GM21515 (cell line): ENCODE measurements at regions not wholly inside any gene's neighbourhood (a gene's known extent, or its start where the extent isn't known, plus 50 kb on each side); places are given as distances from the start of the nearest gene placed in this dataset.

Experiments used
- ATAC-seq: cut with Tn5 transposase; IDR thresholded peaks from one replicate; pipeline ENCODE4 v1.9.1; 2021; ENCODE audit not compliant: unreplicated experiment

DNA sequence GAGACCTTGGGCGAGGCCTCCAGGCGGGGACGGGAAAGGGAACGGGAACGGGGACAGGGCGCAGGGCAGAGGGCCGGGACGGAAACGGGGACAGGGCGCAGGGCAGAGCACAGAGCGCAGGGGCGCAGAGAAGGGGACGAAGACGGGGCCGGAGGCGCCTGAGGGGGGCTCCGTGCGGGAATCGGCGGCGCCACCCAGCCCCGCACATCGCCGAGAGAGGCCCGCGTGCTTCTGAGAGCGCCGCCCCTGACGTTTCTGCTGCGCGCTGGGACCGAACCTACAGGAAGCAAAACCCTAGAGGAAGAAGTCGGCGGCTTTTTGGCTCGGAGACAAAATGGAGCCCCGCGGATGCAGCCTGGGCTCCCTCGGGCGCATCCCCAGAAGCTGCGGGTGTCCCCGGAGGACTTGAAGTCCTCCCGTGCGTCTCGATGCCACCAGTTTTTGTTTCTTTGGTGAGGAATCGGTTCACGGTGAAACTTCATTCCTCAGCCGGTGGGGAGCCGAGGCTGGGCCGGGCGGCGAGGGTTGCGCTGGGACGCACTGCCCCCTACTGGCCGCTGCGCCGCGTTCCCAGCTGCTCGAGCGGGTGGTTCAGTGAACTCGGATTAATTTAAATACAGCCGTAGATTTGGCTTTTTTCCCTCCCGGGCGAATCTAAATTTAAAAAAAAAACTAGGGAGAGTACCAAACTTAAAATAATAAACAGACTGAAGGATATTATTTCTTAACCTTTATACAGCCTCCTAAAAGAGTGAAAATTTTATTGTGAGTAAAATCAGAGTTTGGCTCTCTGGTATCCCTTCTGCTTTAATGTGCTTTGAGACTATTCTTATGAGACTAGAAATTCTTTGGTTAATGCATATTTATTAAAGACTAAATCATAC is 350.0 kb upstream of the ARGLU1 start:
- peak; percentile 97 for ATAC-seq

DNA sequence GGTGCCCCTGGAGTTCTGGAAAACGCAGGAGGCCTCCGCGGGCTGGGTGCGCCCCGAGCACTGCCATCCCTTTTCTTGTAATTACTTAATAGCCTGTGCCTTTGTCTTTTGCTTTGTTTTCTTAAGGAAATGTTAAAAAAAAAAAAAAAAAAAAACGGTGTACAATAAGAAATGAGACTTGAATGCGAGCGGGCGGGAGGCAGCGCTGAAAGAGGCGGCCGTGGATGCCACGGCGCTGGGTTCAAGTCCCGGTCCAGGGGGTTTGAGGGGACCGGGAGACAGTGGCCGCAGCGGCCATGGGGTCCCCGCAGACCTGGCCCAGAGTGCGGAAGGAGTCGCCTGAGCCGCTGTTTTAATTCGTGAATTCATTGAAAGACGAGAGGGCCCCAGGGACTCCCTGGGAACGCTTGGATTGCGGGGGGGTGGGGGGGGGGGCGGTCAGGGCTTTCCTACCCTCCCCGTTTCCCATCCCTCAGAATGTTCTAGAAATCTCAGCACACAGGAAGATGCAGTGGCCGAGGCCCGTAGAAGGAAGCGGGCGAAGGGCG is 349.2 kb upstream of the ARGLU1 start:
- no peak for ATAC-seq

DNA sequence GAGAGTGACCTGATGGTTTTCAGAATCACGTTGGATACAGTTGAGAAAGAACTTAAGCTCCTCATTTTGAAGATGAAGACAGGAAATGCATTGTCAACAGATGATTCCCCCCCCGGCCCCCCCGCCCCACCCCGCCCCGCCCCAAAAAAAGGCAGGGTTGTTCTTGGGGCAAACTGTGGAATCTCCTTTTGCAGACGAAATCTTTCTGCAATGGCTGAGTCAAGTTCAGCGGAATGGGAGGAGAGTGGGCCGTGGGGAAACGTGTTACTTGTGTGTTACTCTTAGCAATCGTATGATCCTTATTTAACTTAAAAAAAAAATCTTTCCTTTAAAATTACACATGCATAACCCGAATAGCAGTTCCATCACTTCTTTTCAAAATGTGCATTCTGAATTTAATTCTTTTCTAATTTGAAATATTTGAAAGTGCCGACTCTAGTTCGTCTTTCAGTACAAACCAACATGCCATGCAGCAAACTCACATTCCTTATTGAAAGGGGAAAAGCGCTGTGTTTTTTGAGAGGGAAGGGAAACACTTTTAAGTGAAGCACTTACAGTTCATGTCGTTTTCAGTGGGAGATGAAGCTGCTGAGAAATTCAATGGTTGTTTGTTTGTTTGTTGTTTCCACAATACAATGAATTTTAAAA is 348.5 kb upstream of the ARGLU1 start:
- no peak for ATAC-seq

DNA sequence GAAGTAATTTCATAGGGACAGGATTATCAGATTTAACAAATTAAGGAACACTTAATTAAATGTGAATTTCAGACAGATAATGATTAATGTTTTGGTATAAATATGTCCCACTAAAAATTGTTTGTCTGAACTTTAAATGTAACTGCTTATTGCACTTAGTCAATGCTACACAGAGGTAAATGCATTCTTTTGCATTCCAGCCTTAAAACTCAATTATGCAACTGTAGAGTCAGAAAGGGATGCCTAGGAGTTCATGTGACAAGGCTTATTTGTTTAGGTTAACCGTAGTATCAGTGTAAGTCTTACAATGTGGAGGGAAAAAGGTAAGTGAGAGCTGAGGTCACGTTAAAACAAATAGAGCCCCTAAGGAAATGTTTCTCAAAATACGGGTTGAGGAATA is 347.2 kb upstream of the ARGLU1 start:
- no peak for ATAC-seq

DNA sequence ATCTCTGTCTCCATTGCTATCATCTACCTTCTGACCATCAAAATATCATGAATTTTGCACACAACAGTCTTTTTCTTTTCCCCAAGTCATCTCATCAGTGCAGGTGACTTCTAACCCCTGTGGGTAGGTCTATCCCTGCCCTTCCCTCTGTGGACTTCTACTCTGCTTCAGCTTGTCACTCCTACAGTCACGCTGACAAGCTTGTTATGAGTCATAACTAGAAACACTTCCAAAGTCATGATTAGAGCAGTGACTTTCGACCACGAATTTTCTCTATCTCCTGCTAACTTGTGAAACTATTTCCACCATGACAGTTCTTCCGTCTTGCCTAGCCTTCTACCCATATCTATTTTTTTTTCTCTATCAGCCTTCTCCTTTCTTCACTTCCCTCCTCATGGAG is 343.7 kb upstream of the ARGLU1 start:
- ATAC-seq, result no peak

DNA sequence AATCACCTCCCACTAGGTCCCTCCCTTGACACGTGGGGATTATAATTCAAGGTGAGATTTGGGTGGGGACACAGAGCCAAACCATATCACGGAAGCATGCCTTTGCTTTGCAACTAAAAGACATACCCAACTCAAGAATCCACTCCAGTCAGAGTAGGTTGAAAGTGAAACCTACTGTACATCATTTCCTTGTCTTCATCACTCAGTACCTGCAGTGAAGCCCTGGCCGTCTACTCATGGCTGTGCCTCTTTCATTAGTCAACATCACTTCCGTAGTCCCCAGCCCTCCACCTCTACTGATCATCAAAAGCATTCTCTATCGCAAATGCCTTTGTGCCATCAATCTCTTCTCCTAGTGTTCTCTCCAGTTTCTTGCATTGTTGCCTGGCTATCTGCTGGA is 343.1 kb upstream of the ARGLU1 start:
- no peak for ATAC-seq

DNA sequence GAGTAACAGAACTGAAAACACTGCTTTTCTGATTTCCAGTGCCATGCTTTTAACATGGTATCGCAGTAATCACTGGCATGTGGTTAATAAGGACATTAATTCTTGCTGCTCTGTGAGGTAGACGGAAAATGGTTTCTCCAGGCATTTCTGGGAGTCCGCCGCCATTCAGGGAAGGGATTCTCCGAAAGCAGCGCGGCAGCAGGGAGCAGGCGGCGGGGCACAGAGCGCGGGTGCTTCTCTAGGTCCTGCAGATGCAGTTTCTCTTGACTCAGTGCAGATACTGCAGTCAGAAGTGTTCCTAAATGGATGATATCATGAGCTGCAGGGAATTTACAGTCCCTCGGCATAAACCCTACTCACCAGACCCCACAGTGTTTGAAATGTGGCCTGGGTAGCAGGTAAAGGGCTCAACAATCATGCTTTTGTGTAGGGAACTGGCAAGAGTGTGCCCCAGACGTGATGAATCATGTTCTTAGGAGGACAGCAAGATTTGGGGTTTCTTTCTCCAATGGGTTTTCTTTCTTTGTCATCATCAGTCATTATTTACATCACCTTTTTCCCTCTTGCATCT is 338.6 kb upstream of the ARGLU1 start:
- no peak for ATAC-seq

DNA sequence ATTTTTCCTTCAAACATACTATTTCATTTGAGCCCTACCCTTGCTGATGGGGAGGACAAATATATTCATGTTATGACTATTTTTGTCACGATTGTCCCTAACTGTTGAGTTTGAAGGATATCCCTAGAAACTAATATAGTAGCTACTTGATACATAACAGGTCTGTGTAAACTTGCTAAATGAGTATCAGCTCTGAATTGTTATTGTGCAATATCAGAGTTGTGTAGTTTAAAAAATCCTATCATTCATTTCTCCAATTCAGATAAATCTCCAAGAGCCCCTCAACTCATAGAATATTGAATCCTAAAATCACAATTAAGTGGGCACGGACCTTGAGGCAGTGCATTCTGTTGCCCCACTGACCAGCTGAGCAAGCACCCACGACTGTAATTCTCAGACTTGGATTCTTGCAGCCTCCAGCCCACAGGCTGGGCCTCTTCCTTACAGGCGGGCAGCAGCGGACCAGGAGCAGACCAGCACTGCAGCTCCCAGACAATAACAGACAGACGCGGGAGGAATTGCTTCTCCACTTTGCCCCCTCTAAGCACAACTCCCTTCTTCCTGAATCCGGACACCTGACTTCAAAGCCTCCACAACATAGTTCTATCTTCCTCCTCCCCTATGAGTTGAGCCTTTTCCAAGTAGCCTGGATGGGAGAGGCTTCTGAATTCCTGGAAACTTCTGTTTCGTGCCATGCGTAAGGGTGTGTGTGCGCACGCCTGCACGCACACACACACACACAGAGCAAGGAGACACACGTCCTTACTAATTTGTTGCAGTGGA is 337.6 kb upstream of the ARGLU1 start:
- no peak for ATAC-seq

DNA sequence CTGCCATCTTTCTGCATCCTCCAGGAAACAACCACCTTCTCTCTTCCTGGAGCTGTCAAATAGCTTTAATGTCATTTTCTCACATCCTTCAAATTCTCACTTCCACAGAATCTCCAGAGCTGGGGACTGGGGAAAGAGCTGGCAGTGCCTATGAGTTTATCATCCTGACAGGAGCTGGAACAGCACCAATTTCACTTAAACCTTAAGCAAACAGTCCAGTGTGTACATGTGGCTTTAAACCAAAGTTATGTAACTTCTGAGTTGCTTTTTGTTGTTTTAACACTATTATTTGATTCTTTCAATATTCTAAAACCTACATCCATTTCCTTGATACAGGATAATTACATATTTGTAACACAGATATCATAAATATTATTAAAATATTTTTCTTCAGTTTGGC is 331.5 kb upstream of the ARGLU1 start:
- ATAC-seq, result no peak

DNA sequence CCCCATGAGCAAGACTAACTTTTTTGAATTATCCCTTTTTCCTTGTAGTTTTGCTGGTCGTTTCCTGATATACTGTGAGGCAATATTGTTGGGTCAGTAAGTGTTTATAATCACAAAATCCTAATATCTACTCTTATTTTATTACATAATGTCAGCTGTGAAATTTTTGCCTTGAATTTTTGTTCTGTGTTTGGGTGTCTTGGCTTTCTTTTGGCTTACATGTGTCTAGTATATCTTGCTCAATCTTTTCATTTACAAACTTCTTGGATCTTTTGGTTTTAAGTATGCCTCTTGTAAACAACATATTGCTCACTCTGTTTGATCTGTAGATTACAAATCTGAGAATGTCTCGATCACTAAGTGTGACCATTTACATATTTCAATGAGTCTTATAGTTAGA is 330.3 kb upstream of the ARGLU1 start:
- no peak for ATAC-seq

DNA sequence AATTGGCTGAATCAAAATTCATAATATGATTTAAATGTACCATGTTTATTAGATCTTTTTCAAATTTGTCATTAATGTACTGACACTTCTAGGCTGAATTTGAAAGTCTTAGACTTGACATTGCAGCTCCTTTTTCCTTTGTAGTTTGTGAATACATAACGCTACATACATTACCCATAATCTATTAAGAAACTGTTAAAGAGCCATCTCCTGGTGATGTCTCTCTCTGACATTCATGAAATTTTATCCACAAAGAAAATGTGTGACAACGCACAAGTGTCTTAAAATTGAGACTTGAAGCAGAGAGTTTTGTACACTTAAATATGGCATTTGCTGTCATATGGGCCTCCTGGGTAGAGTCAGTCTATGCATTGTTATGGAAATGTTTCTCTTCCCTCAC is 320.2 kb upstream of the ARGLU1 start:
- ATAC-seq, result no peak

DNA sequence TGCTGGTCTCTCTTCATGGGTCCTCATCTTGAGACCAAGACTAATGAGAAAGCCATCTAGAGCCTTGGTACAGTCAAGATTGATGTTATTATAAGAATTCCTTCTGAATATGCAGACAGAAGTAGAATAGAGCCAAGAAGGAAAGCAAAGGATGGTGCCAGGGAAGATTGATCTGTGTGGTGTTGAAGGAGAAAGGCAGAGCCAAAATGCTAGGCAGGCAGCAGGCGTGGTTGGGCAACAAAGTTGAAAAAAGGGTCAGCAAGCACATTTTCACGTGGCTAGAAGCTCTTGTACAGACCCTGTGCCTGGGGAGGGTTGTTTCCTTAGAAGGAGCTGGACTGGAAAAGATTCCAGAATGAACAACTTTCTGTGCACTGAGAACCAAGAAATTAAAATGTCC is 319.7 kb upstream of the ARGLU1 start:
- ATAC-seq, result no peak

DNA sequence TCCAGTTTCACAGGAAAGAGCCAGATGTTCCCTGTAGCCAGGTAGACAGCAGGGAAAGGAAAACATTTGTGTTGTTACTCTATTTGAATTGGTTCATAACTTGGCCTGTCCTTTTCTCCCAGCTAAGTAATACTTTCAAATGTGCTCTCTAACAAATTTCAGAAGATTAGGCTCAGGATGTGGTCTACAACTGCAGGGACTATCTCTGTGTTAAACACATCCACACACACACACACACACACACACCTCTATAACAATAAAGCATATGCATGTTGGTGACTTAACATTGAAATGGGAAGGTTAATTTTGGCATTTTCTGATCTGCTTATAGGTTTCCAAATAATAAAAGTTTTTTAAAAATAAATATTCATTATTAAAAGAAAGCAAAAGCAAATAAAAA is 316.0 kb upstream of the ARGLU1 start:
- no peak for ATAC-seq

DNA sequence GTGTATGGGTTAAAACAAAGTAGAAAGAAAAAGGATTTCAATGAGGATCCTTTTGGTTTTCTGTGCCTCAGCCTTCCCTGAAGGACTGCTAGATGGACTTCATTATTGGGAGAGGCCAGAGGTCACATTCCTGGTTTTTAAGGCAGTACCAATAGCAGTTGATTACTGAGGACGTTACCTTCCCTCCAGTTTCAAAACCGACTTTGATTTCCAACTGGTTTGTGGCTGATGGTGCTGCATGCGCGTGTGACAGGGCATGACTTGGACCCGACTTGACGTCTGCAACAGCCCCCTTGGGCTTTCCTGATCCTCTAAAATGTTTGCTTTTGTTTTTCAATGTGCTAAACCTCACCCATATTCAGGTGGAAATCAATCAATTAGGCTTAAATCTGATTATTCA is 314.3 kb upstream of the ARGLU1 start:
- ATAC-seq, result no peak

DNA sequence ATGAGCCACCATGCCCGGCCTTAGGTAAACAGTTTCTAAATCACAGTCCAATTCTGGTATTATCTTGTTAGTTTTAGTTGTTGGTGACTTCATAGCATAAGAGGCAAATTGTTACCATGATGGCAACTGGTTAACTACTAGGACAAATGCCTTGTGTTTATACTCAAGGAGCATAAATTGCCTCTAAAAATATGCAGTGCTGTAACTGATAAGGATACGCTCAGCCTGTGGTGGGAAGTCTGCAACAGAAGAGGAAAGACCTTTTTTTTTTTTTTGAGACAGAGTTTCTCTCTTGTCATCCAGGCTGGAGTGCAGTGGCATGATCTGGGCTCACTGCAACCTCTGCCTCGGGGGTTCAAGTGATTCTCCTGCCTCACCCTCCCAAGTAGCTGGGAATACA is 311.9 kb upstream of the ARGLU1 start:
- ATAC-seq, result no peak

DNA sequence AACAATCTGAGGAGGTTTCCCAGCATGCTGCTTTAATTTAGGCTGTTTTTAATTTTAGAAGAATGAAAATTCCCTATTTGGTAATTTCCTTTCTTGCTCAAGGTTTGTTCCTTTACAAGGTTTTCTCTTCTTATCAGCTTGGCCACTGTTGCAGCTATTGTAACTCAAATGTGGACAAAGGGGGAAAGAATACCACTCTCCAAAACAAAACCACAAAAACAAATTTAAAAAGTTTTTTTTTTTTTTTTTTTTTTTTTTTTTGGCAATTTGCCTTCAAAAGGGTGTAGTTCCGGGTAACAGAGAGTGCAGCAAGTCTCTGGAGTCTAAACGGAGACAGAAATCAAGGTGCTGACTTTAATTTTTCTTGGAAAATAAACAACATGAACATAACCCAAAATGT is 306.4 kb upstream of the ARGLU1 start:
- ATAC-seq, result no peak

DNA sequence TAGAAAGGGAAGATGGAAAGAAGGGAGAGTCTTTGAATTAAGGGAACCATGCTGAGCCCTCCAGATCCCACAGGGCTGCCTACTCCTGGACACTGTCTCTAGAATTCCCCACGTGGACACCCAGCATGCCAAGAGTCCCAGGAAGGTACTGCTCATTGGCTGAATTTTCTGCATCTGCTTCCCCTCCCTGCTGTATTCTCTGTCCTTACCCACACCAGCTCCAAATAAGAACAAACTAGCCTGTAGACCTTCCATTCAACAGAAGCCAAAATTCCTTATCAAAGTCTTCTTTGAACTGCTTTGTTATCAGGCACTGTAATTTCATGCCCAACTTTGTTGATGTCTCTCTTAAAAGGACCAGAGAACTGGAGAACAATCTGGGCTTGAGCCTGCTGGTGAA is 305.9 kb upstream of the ARGLU1 start:
- no peak for ATAC-seq

DNA sequence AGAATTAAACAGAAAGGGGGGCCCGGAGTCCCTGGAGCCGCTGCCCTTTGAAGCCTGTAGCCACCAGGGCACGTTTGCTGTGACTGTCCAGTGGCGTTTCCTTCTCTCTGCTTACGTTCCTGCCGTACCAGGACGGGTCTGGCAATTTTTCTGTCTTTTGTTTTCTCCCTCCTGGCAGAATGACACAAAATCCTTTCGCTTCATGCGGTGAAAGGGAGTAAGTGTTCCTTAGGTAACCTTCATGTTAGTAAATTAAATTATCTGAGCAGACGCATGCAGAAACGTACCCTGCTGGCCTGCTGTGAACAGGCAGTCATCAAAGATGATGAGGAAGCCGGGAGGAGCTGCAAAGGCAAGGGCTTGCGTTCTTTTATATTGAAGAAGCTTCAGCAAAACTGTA is 299.3 kb upstream of the ARGLU1 start:
- no peak for ATAC-seq

DNA sequence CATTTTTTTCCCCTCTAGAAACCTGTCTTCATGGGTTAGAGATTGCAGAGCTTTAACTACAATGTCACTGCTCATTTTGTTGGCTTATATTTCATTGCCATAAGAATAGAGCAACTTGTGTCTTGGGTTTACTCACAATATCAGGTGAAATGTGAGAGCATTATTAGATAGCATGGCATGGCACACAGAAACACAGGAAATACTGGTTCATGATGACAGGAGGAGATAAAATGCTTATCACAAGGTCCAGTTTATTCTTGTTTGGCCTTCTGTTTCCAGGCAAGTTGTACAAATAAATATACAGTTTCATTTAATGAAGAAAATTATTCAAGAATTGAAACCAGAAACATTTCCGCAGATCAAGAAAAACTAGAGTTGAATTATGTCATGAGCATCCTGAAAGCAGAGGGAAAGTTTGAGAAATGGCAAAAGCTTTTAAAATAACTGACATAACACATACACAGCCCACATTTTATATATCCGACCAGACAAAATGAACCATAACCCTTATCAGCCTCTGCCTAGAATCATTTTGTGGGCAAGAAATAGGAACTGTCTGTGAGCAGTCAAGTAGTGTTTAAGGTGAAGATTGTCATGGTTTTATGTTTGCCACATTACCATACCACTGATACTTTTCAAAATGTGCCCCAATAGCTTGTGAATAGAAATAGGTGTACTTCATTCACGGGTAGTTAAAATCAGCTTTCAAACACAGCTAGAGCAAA is 297.9 kb upstream of the ARGLU1 start:
- ATAC-seq, result no peak

DNA sequence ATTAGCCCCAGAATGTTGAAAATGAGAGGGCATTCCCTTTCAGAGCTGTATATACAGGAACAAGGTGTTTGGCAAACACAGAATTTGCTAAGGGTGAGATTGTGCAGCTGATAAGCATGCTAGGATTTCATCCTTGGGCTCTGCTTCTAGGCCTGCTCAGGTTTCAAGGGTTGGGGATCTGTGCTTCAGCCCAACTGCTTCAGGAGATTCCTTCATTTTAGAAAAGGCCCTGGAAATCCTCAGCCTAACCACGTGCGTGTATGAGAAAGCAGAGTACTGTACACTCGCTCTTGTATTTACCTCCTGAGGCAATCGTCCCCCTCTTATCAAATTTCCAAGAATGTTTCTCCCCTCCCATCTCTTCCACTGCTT is 291.6 kb upstream of the ARGLU1 start:
- ATAC-seq, result no peak
